Prostate gland (tissue), 2 donors: ENCODE measurements at regions not wholly inside any gene's neighbourhood (a gene's known extent, or its start where the extent isn't known, plus 50 kb on each side); places are given as distances from the start of the nearest gene placed in this dataset.

ENCODE experiments used
- POLR2AphosphoS5 ChIP-seq: sonication (generic); formaldehyde crosslinking; IDR thresholded peaks from one replicate; pipeline ENCODE4 v1.6.1; 2017; ENCODE audit warnings: antibody characterized with exemption
- TF ChIP-seq, protein P1 (sequence below), 4 experiments: fragments of 200-600 bp in 2 of 4; fragments of 450-650 bp in 2 of 4; sonication (generic) in 2 of 4; IDR thresholded peaks; 1 replicate in 3 of 4; 2 replicates in 1 of 4; pipeline ENCODE4 v1.5.1; 2016 to 2019; ENCODE audit warnings: antibody characterized with exemption in 4 of 4, mild to moderate bottlenecking in 2 of 4, moderate library complexity in 2 of 4

DNA sequence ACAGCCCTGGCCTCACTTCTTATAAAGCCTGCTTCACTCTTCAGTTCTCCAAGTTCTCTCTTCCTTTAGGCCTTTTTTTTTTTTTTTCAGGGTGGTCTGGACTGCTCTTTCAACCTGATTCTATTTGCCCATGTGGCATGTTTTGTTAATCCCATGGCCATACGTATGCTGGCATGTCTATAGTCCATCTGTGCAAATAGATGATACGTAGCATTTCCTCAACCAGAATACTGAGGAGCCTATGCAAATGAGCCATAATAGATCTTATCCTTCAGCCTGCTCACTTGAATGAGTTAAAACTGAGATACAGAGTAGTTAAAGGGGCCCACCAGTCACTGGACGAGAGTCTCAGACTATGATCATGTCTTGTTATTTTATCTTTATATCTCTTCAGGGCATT is 265.2 kb upstream of the CXCR4 start:
- TF ChIP-seq, protein P1, sequence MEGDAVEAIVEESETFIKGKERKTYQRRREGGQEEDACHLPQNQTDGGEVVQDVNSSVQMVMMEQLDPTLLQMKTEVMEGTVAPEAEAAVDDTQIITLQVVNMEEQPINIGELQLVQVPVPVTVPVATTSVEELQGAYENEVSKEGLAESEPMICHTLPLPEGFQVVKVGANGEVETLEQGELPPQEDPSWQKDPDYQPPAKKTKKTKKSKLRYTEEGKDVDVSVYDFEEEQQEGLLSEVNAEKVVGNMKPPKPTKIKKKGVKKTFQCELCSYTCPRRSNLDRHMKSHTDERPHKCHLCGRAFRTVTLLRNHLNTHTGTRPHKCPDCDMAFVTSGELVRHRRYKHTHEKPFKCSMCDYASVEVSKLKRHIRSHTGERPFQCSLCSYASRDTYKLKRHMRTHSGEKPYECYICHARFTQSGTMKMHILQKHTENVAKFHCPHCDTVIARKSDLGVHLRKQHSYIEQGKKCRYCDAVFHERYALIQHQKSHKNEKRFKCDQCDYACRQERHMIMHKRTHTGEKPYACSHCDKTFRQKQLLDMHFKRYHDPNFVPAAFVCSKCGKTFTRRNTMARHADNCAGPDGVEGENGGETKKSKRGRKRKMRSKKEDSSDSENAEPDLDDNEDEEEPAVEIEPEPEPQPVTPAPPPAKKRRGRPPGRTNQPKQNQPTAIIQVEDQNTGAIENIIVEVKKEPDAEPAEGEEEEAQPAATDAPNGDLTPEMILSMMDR (IDR thresholded peaks at IDR 0.05) = no peak
- TF ChIP-seq POLR2AphosphoS5 = no peak
